Erythroblast (primary cell): ENCODE measurements at regions not wholly inside any gene's neighbourhood (a gene's known extent, or its start where the extent isn't known, plus 50 kb on each side); places are given as distances from the start of the nearest gene placed in this dataset.

Experiments
- GATA1 ChIP-seq: IDR thresholded peaks from 2 replicates; pipeline ENCODE4 v1.6.1; 2011; ENCODE audit warnings: low read depth, mild to moderate bottlenecking, control low read depth, low read length, moderate library complexity
- POLR2A ChIP-seq: IDR thresholded peaks from 2 replicates; pipeline ENCODE4 v1.6.1; 2011; ENCODE audit warnings: mild to moderate bottlenecking, low read length

DNA sequence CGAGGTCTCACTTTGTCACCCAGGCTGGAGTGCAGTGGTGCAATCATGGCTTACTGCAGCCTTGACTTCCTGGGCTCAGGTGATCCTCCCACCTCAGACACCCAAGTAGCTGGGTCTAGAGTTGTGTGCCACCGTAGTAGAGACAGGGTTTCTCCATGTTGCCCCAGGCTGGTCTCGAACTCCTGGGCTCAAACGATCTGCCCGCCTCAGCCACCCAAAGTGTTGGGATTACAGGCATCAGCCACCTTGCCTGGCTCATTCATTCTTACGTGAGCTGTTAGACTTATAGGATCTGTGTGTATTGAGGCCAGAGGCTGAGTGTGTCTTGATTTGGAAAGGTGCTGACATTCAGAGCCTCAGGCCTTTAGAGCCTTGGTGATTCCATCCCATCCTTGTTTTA is 128.1 kb downstream of the SLC25A47 start:
- TF ChIP-seq POLR2A (no peak), GATA1 (no peak)
